K562 (cell line): ENCODE measurements at regions not wholly inside any gene's neighbourhood (a gene's known extent, or its start where the extent isn't known, plus 50 kb on each side); places are given as distances from the start of the nearest gene placed in this dataset.

Experiments
- ATAC-seq: fragments of 200-7000 bp; cut with Tn5 transposase; 3 replicates; pipeline ENCODE4 v1.9.1; 2020; ENCODE audit warnings: moderate library complexity
- BruUV-seq: library from RNA; stranded (reverse); fragments of 400-500 nt; replicated peaks from 2 replicates; lab custom pipeline; 2021; lab: Mats Ljungman, UMichigan
- CTCF ChIA-PET: fragments of 300-600 bp; formaldehyde crosslinking; extraction: SDS; loops from one replicate; lab custom pipeline; 2021; ENCODE audit warnings: low intra/inter-chr PET ratio; lab: Yijun Ruan, JAX
- POLR2A ChIA-PET: fragments of 300-600, 350-650 bp; sonication (Branson Sonifier 250); formaldehyde crosslinking; extraction: SDS; loops from one replicate; lab custom pipeline; 2021; ENCODE audit warnings: antibody characterized with exemption, inconsistent platforms; lab: Yijun Ruan, JAX
- DNase-seq, 4 experiments: peaks; one replicate each; pipeline versions ENCODE4 v3.0.0 to v3.0.0-alpha.2; 2011 to 2018; ENCODE audit warnings: low spot score in 3 of 4, mixed read lengths in 3 of 4; ENCODE audit errors: extremely low read depth in 1 of 4
- FAIRE-seq: peaks from 2 replicates; lab custom pipeline; 2011; peaks lifted over from hg19 to GRCh38; lab: Jason Lieb, UNC
- H2AFZ ChIP-seq: 2 replicates; pipeline ENCODE4 v1.6.0; 2011; ENCODE audit warnings: low read depth, low read length, control low read depth, inconsistent platforms
- H3K27ac ChIP-seq: fragments of 200-600 bp; 3 replicates; pipeline ENCODE4 v1.8.0; 2011; ENCODE audit warnings: low read depth, mild to moderate bottlenecking, control low read depth, inconsistent platforms, low read length, moderate library complexity, mixed read lengths; ENCODE audit errors: extremely low read depth
- H3K27me3 ChIP-seq, 2 experiments: fragments of 300-600 bp in 1 of 2; 2 replicates in 1 of 2; 3 replicates in 1 of 2; pipeline versions ENCODE4 v1.6.0 to v1.8.0; 2011; ENCODE audit warnings: inconsistent platforms in 2 of 2, low read length in 2 of 2, mild to moderate bottlenecking in 1 of 2, mixed read lengths in 1 of 2, moderate library complexity in 1 of 2; ENCODE audit not compliant: control insufficient read depth in 2 of 2, insufficient read depth in 2 of 2
- H3K36me3 ChIP-seq: fragments of 300-600 bp; 3 replicates; pipeline ENCODE4 v1.8.0; 2011; ENCODE audit warnings: mild to moderate bottlenecking, low read length, inconsistent platforms; ENCODE audit not compliant: control insufficient read depth, insufficient read depth
- H3K4me1 ChIP-seq, 2 experiments: fragments of 200-600 bp in 1 of 2; replicated peaks in 1 of 2; 2 replicates in 1 of 2; 3 replicates in 1 of 2; pipeline versions ENCODE4 v1.5.1 to v1.8.0; 2011; ENCODE audit warnings: inconsistent platforms in 2 of 2, low read length in 2 of 2, mild to moderate bottlenecking in 1 of 2, mixed read lengths in 1 of 2, moderate library complexity in 1 of 2; ENCODE audit not compliant: control insufficient read depth in 2 of 2, insufficient read depth in 2 of 2
- H3K4me2 ChIP-seq: 2 replicates; pipeline ENCODE4 v1.6.1; 2011; ENCODE audit warnings: low read length, control low read depth, inconsistent platforms, mixed read lengths; ENCODE audit not compliant: insufficient read depth
- H3K4me3 ChIP-seq: fragments of 200-600 bp; sonication (generic), shearing (Covaris generic); 2 replicates; pipeline ENCODE4 v1.5.1; 2016; ENCODE audit warnings: control low read depth, inconsistent platforms
- H3K79me2 ChIP-seq: fragments of 200-600 bp; 3 replicates; pipeline ENCODE4 v1.8.0; 2011; ENCODE audit warnings: low read length, inconsistent platforms; ENCODE audit not compliant: control insufficient read depth, insufficient read depth
- H3K9ac ChIP-seq, 2 experiments: 2 replicates each; pipeline versions ENCODE4 v1.6.0 to v1.6.1; 2011; ENCODE audit warnings: low read depth in 2 of 2, low read length in 2 of 2, control low read depth in 1 of 2, inconsistent platforms in 1 of 2, mild to moderate bottlenecking in 1 of 2, mixed read lengths in 1 of 2; ENCODE audit not compliant: insufficient read depth in 1 of 2
- H3K9me1 ChIP-seq: one replicate; pipeline ENCODE4 v1.6.0; 2011; ENCODE audit warnings: inconsistent platforms, mild to moderate bottlenecking, low read length, moderate library complexity; ENCODE audit not compliant: control insufficient read depth, insufficient read depth
- H3K9me3 ChIP-seq: replicated peaks from 2 replicates; pipeline ENCODE4 v1.5.1; 2011; ENCODE audit warnings: low read depth, low read length, inconsistent platforms; ENCODE audit not compliant: control insufficient read depth, insufficient read depth
- H4K20me1 ChIP-seq: replicated peaks from 2 replicates; pipeline ENCODE4 v1.6.1; 2011; ENCODE audit warnings: low read length, inconsistent platforms, mixed read lengths; ENCODE audit not compliant: control insufficient read depth, insufficient read depth
- CTBP1 ChIP-seq: fragments of 450-650 bp; IDR thresholded peaks from 2 replicates; pipeline ENCODE4 v1.6.1; 2016; ENCODE audit warnings: borderline replicate concordance
- FIP1L1 ChIP-seq: fragments of 200-400 bp; formaldehyde crosslinking; IDR thresholded peaks from 2 replicates; pipeline ENCODE4 v1.6.1; 2018; ENCODE audit warnings: mild to moderate bottlenecking, low read depth, low read length; ENCODE audit not compliant: poor library complexity, severe bottlenecking
- KDM4B ChIP-seq, 2 experiments: fragments of 450-650 bp in 1 of 2; sonication (generic) in 1 of 2; IDR thresholded peaks; 2 replicates each; pipeline ENCODE4 v1.6.1; 2016 to 2017; ENCODE audit warnings: borderline replicate concordance in 2 of 2, antibody characterized with exemption in 1 of 2, low read depth in 1 of 2, mild to moderate bottlenecking in 1 of 2
- ZBTB33 ChIP-seq: sonication (generic); formaldehyde crosslinking; IDR thresholded peaks from 2 replicates; pipeline ENCODE4 v1.8.1; 2023; ENCODE audit warnings: mild to moderate bottlenecking, missing genetic modification reagents
- WGBS: fragments of 100-300 bp; shearing (Covaris generic); methylation state at CpG from one replicate; pipeline ENCODE4 v1.1.6; 2016; ENCODE audit warnings: low coverage, mixed read lengths; ENCODE audit not compliant: insufficient coverage; ENCODE audit errors: missing lambda C conversion rate; 5-methylcytosine and 5-hydroxymethylcytosine counted together
- in situ Hi-C: fragments of 300-500 bp; cut with MboI; formaldehyde crosslinking; loops from 4 replicates; pipeline ENCODE4 v1.15.0; 2018; ENCODE audit warnings: inconsistent platforms, mixed read lengths
- intact Hi-C: fragments of 100-400 bp; cut with micrococcal nuclease; formaldehyde crosslinking; loops from 2 replicates; pipeline ENCODE4 v1.14.2; 2022

DNA sequence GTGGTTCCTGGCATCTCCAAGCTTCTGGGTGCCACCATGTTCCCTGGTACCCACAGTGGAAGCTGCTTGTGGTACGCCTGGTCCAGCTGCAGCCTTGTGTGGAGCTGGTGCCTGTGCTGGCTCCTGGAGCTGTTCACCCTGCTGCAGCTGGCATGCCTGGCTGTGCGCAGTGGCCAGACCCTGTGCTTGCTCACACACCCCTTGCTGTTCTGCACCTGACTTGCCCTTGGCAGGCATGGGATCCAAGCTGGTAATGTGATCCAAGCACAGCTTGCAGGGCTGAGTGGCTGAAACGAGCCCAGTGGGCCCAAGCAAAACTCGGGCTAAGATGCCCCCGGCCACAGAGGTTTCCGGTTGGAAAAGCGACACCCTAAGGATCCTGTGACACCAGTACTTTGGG is 104.7 kb upstream of the CLMP start:
- intact Hi-C loops (loop anchor here (5.0 kb wide), 1 partner anchor 278 kb away; no protein-coding TSS in a partner anchor), in situ Hi-C loops (loop anchor here (10.0 kb wide), 1 partner anchor 175 kb away; no protein-coding TSS in a partner anchor)
- Histone ChIP-seq H3K9me1 (no peaks in the 10 kb centered on the region), H3K79me2 (no peaks in the 10 kb centered on the region), H3K4me2 (no peak overlapping the region), H3K4me1 (peaks cover 0 to 9% of the 10 kb centered on the region in 2 experiments; a peak in 1 of 5 replicates), H3K9ac (no peak overlapping the region), H3K27me3 (peaks cover 0 to 19% of the 10 kb centered on the region in 2 experiments; a peak in 2 of 5 replicates), H3K4me3 (no peak overlapping the region), H4K20me1 (no peaks in the 10 kb centered on the region), H3K27ac (no peak overlapping the region), H2AFZ (no peak overlapping the region), H3K9me3 (no peaks in the 10 kb centered on the region), H3K36me3 (no peaks in the 10 kb centered on the region)
- DNase-seq = no peak
- no peak for TF ChIP-seq CTBP1
- no peak for TF ChIP-seq KDM4B (IDR thresholded peaks at IDR 0.05; ENCODE audit: borderline replicate concordance in 2 of 2, low read depth in 1 of 2)
- TF ChIP-seq FIP1L1 = no peak
- no peak for TF ChIP-seq ZBTB33
- no TSS peak for BruUV-seq
- POLR2A ChIA-PET = no interaction called here
- 0% methylated on average over 7 of the region's 7 CpGs for WGBS
- CTCF ChIA-PET = no interaction called here
- no peak for ATAC-seq
- no peak for FAIRE-seq
